Breast epithelium (tissue), 3 donors: ENCODE measurements at regions not wholly inside any gene's neighbourhood (a gene's known extent, or its start where the extent isn't known, plus 50 kb on each side); places are given as distances from the start of the nearest gene placed in this dataset.

Source experiments
- POLR2A ChIP-seq: fragments of 450-650 bp; IDR thresholded peaks from one replicate; pipeline ENCODE4 v1.6.1; 2016; ENCODE audit warnings: antibody characterized with exemption, mild to moderate bottlenecking, moderate library complexity
- POLR2AphosphoS5 ChIP-seq, 3 donors: sonication (generic); formaldehyde crosslinking; IDR thresholded peaks; one replicate each; pipeline ENCODE4 v1.6.1; 2017; ENCODE audit warnings: antibody characterized with exemption in 3 of 3
- TF ChIP-seq, protein P1 (sequence below), 3 donors: fragments of 450-650 bp; IDR thresholded peaks; one replicate each; pipeline ENCODE4 v1.5.1; 2016 to 2017; ENCODE audit warnings: antibody characterized with exemption in 3 of 3, mild to moderate bottlenecking in 3 of 3, moderate library complexity in 3 of 3

DNA sequence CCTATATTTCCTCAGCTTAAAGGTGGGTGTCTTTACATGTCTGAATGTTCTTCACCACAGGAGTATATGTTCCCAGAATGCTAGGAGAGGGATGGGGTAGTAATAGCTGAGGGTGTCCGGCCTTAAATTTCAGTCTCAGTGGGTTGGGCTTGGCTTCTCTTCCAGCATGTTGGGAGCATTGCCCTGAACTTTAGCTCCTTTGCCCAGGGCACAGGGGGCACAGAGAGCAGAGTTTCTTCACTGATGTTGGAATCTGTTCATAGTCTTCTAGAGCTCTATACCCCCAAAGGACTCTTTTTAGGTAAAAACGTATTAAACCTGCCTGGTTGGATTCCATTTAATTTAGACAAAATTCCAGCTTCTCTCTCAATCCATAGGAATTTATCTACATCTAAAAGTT lies 154.4 kb upstream of the GCFC2 start:
- TF ChIP-seq, protein P1, sequence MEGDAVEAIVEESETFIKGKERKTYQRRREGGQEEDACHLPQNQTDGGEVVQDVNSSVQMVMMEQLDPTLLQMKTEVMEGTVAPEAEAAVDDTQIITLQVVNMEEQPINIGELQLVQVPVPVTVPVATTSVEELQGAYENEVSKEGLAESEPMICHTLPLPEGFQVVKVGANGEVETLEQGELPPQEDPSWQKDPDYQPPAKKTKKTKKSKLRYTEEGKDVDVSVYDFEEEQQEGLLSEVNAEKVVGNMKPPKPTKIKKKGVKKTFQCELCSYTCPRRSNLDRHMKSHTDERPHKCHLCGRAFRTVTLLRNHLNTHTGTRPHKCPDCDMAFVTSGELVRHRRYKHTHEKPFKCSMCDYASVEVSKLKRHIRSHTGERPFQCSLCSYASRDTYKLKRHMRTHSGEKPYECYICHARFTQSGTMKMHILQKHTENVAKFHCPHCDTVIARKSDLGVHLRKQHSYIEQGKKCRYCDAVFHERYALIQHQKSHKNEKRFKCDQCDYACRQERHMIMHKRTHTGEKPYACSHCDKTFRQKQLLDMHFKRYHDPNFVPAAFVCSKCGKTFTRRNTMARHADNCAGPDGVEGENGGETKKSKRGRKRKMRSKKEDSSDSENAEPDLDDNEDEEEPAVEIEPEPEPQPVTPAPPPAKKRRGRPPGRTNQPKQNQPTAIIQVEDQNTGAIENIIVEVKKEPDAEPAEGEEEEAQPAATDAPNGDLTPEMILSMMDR (IDR thresholded peaks at IDR 0.05), result no peak
- TF ChIP-seq POLR2A, result no peak
- TF ChIP-seq POLR2AphosphoS5 (IDR thresholded peaks at IDR 0.05), result no peak
